LoVo (cell line): ENCODE measurements at regions not wholly inside any gene's neighbourhood (a gene's known extent, or its start where the extent isn't known, plus 50 kb on each side); places are given as distances from the start of the nearest gene placed in this dataset.

Experiments
- DNase-seq: peaks from one replicate; pipeline ENCODE4 v3.0.0-alpha.2; 2016; ENCODE audit warnings: low spot score

GRCh38 chr19:16022681-16023080 lies 53.6 kb upstream of the TPM4 start:
- no peak for DNase-seq

- DNase-seq: no peak
These were observed 53.0 kb upstream of the TPM4 start for GRCh38 chr19:16023146-16023915.

- no peak for DNase-seq
These were observed 51.8 kb upstream of the TPM4 start for GRCh38 chr19:16024266-16025107.

GRCh38 chr19:16025108-16026101 lies 50.9 kb upstream of the TPM4 start:
- DNase-seq: peak; percentile 62

GRCh38 chr19:16026131-16026530 lies 50.2 kb upstream of the TPM4 start:
- no peak for DNase-seq
